VCaP (cell line): ENCODE measurements at regions not wholly inside any gene's neighbourhood (a gene's known extent, or its start where the extent isn't known, plus 50 kb on each side); places are given as distances from the start of the nearest gene placed in this dataset.

Experiments used
- H3K27ac ChIP-seq: fragments of 450-650 bp; 2 replicates; pipeline ENCODE4 v1.5.1; 2017
- CTCF ChIP-seq: fragments of 450-650 bp; conservative IDR thresholded peaks from 2 replicates; pipeline ENCODE4 v1.5.1; 2017; ENCODE audit warnings: mild to moderate bottlenecking, moderate library complexity

GRCh38 chr2:156956161-156956560 is 301.3 kb upstream of the GALNT5 start:
- TF ChIP-seq CTCF, result no peak
- H3K27ac ChIP-seq, result no peak overlapping the region

GRCh38 chr2:156958374-156958773 is 299.1 kb upstream of the GALNT5 start:
- TF ChIP-seq CTCF, result no peak
- no peak overlapping the region for H3K27ac ChIP-seq

GRCh38 chr2:156959481-156959880 is 298.0 kb upstream of the GALNT5 start:
- no peak overlapping the region for H3K27ac ChIP-seq
- no peak for TF ChIP-seq CTCF

GRCh38 chr2:156982615-156983014 is 274.9 kb upstream of the GALNT5 start:
- TF ChIP-seq CTCF, result no peak
- H3K27ac ChIP-seq, result no peak overlapping the region

GRCh38 chr2:156986339-156986988 is 271.0 kb upstream of the GALNT5 start:
- TF ChIP-seq CTCF, result no peak
- no peak overlapping the region for H3K27ac ChIP-seq

GRCh38 chr2:156999661-157000060 is 257.8 kb upstream of the GALNT5 start:
- no peak overlapping the region for H3K27ac ChIP-seq
- TF ChIP-seq CTCF, result no peak

GRCh38 chr2:157004789-157005188 is 252.7 kb upstream of the GALNT5 start:
- H3K27ac ChIP-seq, result no peak overlapping the region
- TF ChIP-seq CTCF, result no peak
